ENCODE measurements at regions not wholly inside any gene's neighbourhood (a gene's known extent, or its start where the extent isn't known, plus 50 kb on each side); places are given as distances from the start of the nearest gene placed in this dataset.

GRCh38 chr7:155998766-155999630, 186.7 kb upstream of the SHH start:
- Histone ChIP-seq H3K4me3 (no peak overlapping the region), H3K27ac (no peak overlapping the region), H3K79me2 (no peaks in the 10 kb centered on the region), H4K20me1 (ENCODE audit: insufficient read depth, poor library complexity, severe bottlenecking) (no peaks in the 10 kb centered on the region), H3K36me3 (replicated peaks; ENCODE audit: insufficient read depth, low read depth) (no peaks in the 10 kb centered on the region), H3K4me1 (ENCODE audit: insufficient read depth) (no peaks in the 10 kb centered on the region), H3K4me2 (no peak overlapping the region), H3K9me2 (replicated peaks; ENCODE audit: insufficient read depth) (no peaks in the 10 kb centered on the region), H3K9me3 (ENCODE audit: low read depth) (no peaks in the 10 kb centered on the region), H2AFZ (no peak overlapping the region), H3K27me3 (no peaks in the 10 kb centered on the region)
- 95% methylated on average over 23 of the region's 25 CpGs for WGBS (ENCODE audit: low lambda C conversion rate, missing lambda C conversion rate)
- DNase-seq (ENCODE audit: low spot score), result no peak
- no peak for TF ChIP-seq CTCF (IDR thresholded peaks at IDR 0.05; ENCODE audit: poor library complexity)
- TF ChIP-seq EZH2phosphoT487 (IDR thresholded peaks at IDR 0.05; ENCODE audit: low read depth, severe bottlenecking, unreplicated experiment), result no peak
- no peak for TF ChIP-seq EZH2 (IDR thresholded peaks at IDR 0.05; ENCODE audit: borderline replicate concordance)

- no peak overlapping the region for H3K27ac ChIP-seq
- no peak overlapping the region for H3K4me2 ChIP-seq
- H2AFZ ChIP-seq, result no peak overlapping the region
- no peaks in the 10 kb centered on the region for H4K20me1 ChIP-seq (ENCODE audit: insufficient read depth, poor library complexity, severe bottlenecking)
- WGBS (ENCODE audit: low lambda C conversion rate, missing lambda C conversion rate), result 88% methylated on average over 14 of the region's 23 CpGs
- DNase-seq (ENCODE audit: low spot score), result no peak
- no peak overlapping the region for H3K4me3 ChIP-seq
- no peaks in the 10 kb centered on the region for H3K27me3 ChIP-seq
- no peak for TF ChIP-seq EZH2 (IDR thresholded peaks at IDR 0.05; ENCODE audit: borderline replicate concordance)
- TF ChIP-seq EZH2phosphoT487 (IDR thresholded peaks at IDR 0.05; ENCODE audit: low read depth, severe bottlenecking, unreplicated experiment), result no peak
- no peak for TF ChIP-seq CTCF (IDR thresholded peaks at IDR 0.05; ENCODE audit: poor library complexity)
- no peaks in the 10 kb centered on the region for H3K4me1 ChIP-seq (ENCODE audit: insufficient read depth)
- H3K36me3 ChIP-seq (replicated peaks; ENCODE audit: insufficient read depth, low read depth), result no peaks in the 10 kb centered on the region
- H3K9me3 ChIP-seq (ENCODE audit: low read depth), result no peaks in the 10 kb centered on the region
- H3K9me2 ChIP-seq (replicated peaks; ENCODE audit: insufficient read depth), result no peaks in the 10 kb centered on the region
- H3K79me2 ChIP-seq, result no peaks in the 10 kb centered on the region
Observed at GRCh38 chr7:155998328-155998691, 186.0 kb upstream of the SHH start.

GRCh38 chr7:155997431-155998327, 185.4 kb upstream of the SHH start:
- DNase-seq (ENCODE audit: low spot score), result no peak
- 91% methylated on average over 35 of the region's 35 CpGs for WGBS (ENCODE audit: low lambda C conversion rate, missing lambda C conversion rate)
- H3K4me2 ChIP-seq, result no peak overlapping the region
- H3K4me3 ChIP-seq, result no peak overlapping the region
- H4K20me1 ChIP-seq (ENCODE audit: insufficient read depth, poor library complexity, severe bottlenecking), result no peaks in the 10 kb centered on the region
- H3K9me3 ChIP-seq (ENCODE audit: low read depth), result no peaks in the 10 kb centered on the region
- no peaks in the 10 kb centered on the region for H3K36me3 ChIP-seq (replicated peaks; ENCODE audit: insufficient read depth, low read depth)
- H3K27ac ChIP-seq, result no peak overlapping the region
- H2AFZ ChIP-seq, result no peak overlapping the region
- H3K4me1 ChIP-seq (ENCODE audit: insufficient read depth), result no peaks in the 10 kb centered on the region
- H3K79me2 ChIP-seq, result no peaks in the 10 kb centered on the region
- H3K9me2 ChIP-seq (replicated peaks; ENCODE audit: insufficient read depth), result no peaks in the 10 kb centered on the region
- H3K27me3 ChIP-seq, result no peaks in the 10 kb centered on the region
- TF ChIP-seq EZH2phosphoT487 (IDR thresholded peaks at IDR 0.05; ENCODE audit: low read depth, severe bottlenecking, unreplicated experiment) (no peak), CTCF (IDR thresholded peaks at IDR 0.05; ENCODE audit: poor library complexity) (no peak), EZH2 (IDR thresholded peaks at IDR 0.05; ENCODE audit: borderline replicate concordance) (no peak)

Measured in hepatocyte (in vitro differentiated cells).